Ovary (tissue), 7 donors: ENCODE measurements at regions not wholly inside any gene's neighbourhood (a gene's known extent, or its start where the extent isn't known, plus 50 kb on each side); places are given as distances from the start of the nearest gene placed in this dataset.

Experiments
- DNase-seq, 5 donors: peaks; one replicate each; pipeline ENCODE4 v3.0.0-alpha.2; 2019 to 2020
- H3K27ac ChIP-seq, 2 donors: fragments of 200-600 bp; one replicate each; pipeline versions ENCODE4 v1.5.1 to v1.8.0; 2019 to 2022
- H3K27me3 ChIP-seq: fragments of 200-600 bp; one replicate; pipeline ENCODE4 v1.8.0; 2022
- H3K36me3 ChIP-seq: fragments of 200-600 bp; sonication (generic); one replicate; pipeline ENCODE4 v1.5.1; 2019
- H3K4me1 ChIP-seq: one replicate; pipeline ENCODE4 v1.8.1; 2013; ENCODE audit warnings: mild to moderate bottlenecking, moderate library complexity; ENCODE audit not compliant: insufficient read depth
- H3K4me3 ChIP-seq: fragments of 200-600 bp; sonication (generic); one replicate; pipeline ENCODE4 v1.5.1; 2017
- H3K9me3 ChIP-seq, 2 donors: fragments of 200-600 bp in 1 of 2; sonication (generic) in 1 of 2; one replicate each; pipeline versions ENCODE4 v1.5.1 to v1.8.1; 2013 to 2019; ENCODE audit warnings: mild to moderate bottlenecking in 1 of 2, moderate library complexity in 1 of 2
- EP300 ChIP-seq: sonication (generic); formaldehyde crosslinking; IDR thresholded peaks from one replicate; pipeline ENCODE4 v1.6.1; 2017; ENCODE audit warnings: antibody characterized with exemption
- POLR2A ChIP-seq: fragments of 450-650 bp; IDR thresholded peaks from one replicate; pipeline ENCODE4 v1.6.1; 2017; ENCODE audit warnings: antibody characterized with exemption, mild to moderate bottlenecking, moderate library complexity
- WGBS, 3 donors: extraction: QIAGEN DNeasy Blood & Tissue Kit in 1 of 3; methylation state at CpG; one replicate each; pipeline versions ENCODE4 v1.1.5 to v1.1.7; 2013 to 2017; 5-methylcytosine and 5-hydroxymethylcytosine counted together
- intact Hi-C, 4 donors: fragments of 100-400 bp; cut with DNase I; formaldehyde crosslinking; loops; one replicate each; pipeline versions ENCODE4 v1.11.0 to v1.15.1; 2022 to 2023
- TF ChIP-seq, protein P1 (sequence below), 3 donors: fragments of 450-650 bp in 2 of 3; fragments of 200-600 bp in 1 of 3; IDR thresholded peaks; one replicate each; pipeline versions ENCODE4 v1.5.1 to v1.8.0; 2016 to 2022; ENCODE audit warnings: antibody characterized with exemption in 3 of 3, mild to moderate bottlenecking in 1 of 3
- donor health status: DM: no; HTN: no; CAD: no; lungs with moderate emphysema.
- donor health status: DM: no; HTN: no; CAD: no.
- donor health status: Bipolar disorder and iron deficiency.
- donor health status: DM: no; HTN: no; CAD: no.
- donor health status: DM: yes; HTN: yes; CAD: no.

DNA sequence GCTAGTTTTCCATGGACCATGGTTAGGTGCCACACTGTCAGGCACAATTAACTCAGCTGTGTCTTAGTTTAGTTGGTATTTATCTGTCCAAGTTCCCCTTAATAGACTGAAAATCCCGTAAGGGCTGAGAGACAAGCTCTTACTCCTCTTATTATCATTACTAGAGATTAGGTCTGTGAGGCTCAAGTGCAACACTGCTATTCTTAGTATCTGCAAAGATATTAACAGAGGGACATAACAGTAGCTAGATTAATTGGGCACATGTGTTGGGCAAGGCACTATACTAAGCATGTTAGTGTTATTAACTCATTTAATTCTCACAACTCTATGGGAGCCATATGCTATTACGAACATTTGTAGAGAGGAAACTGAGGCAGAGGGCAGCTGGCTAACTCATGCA lies 137.3 kb downstream of the VEGFA start:
- Histone ChIP-seq H3K4me3 (no peak overlapping the region), H3K9me3 (no peaks in the 10 kb centered on the region), H3K4me1 (no peaks in the 10 kb centered on the region), H3K27me3 (no peaks in the 10 kb centered on the region), H3K27ac (no peak overlapping the region), H3K36me3 (no peaks in the 10 kb centered on the region)
- TF ChIP-seq, protein P1, sequence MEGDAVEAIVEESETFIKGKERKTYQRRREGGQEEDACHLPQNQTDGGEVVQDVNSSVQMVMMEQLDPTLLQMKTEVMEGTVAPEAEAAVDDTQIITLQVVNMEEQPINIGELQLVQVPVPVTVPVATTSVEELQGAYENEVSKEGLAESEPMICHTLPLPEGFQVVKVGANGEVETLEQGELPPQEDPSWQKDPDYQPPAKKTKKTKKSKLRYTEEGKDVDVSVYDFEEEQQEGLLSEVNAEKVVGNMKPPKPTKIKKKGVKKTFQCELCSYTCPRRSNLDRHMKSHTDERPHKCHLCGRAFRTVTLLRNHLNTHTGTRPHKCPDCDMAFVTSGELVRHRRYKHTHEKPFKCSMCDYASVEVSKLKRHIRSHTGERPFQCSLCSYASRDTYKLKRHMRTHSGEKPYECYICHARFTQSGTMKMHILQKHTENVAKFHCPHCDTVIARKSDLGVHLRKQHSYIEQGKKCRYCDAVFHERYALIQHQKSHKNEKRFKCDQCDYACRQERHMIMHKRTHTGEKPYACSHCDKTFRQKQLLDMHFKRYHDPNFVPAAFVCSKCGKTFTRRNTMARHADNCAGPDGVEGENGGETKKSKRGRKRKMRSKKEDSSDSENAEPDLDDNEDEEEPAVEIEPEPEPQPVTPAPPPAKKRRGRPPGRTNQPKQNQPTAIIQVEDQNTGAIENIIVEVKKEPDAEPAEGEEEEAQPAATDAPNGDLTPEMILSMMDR (IDR thresholded peaks at IDR 0.05) = no peak
- TF ChIP-seq EP300 (no peak), POLR2A (no peak)
- intact Hi-C loops = no loop called here
- no peak for DNase-seq
- 89 to 95% (median 90%) methylated on average over 2 of the region's 2 CpGs for WGBS, 3 donors

DNA sequence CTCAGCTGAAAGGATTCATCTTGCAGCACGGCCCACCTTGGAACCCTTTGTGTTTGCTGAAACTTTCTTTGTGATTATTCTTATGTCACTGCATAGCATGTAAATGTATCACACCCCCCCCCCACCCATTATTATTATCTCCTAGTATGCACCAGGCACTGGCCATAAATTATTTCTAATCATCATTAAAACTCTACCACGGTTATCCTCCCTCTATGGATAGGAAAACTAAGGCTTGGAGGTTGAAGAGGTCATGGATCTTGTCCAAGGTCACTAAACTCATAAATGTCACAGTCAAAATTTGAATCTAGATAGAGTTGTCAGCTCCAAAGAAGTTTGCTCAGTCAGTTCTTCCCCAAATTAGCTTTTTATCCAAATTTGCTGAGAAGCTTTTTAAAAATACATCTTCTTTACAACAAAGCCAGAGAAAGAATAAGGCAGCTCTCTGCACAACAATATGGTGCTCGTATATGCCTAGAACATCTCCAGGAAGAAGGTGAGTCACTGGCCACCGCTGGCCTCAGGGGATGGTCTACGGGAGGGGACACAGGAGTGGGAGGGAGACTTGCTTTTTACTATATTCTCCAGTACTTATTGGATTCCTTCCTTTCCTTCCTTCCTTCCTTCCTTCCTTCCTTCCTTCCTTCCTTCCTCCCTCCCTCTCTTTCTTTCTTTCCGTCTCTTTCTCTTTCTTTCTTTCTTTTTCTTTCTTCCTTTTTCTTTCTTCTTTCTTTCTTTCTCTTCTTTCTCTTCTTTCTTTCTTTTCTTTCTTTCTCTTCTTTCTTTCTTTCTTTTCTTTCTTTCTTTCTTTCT lies 134.5 kb downstream of the VEGFA start:
- Histone ChIP-seq H3K4me3 (no peak overlapping the region), H3K27me3 (no peaks in the 10 kb centered on the region), H3K9me3 (no peaks in the 10 kb centered on the region), H3K4me1 (no peaks in the 10 kb centered on the region), H3K27ac (no peak overlapping the region), H3K36me3 (no peaks in the 10 kb centered on the region)
- 72 to 80% (median 80%) methylated on average over 6 of the region's 6 CpGs for WGBS, 3 donors
- intact Hi-C loops = no loop called here
- TF ChIP-seq EP300 (no peak), POLR2A (no peak)
- TF ChIP-seq, protein P1 (IDR thresholded peaks at IDR 0.05) = no peak
- DNase-seq = no peak

DNA sequence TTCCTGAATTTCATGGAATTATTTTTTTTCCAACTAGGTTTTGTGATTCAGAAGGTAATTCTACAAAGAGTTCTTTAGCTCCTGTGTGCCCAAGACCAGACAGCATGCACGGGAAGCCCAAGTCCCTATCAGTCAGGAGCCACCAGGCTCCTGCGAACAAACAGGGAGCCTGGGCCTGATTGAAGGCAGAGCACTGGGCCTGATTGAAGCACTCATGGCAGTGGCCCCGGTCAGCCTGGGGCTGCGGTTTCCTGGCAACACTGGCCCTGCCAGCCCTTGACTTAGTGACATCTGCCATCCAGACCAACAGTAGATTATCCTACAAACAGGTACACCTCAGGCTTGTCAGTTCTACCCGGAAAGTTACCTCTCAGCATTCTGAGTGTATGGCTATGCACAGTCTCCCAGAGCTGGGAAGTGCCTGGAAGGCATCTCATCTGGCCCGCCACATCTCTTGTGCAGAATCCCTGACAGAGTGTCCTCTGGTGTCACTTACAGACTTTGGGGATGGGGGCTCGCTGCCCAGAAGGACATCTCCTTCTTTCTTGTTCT lies 133.8 kb downstream of the VEGFA start:
- WGBS, 3 donors = 92 to 97% (median 95%) methylated on average over 7 of the region's 7 CpGs
- no peak overlapping the region for H3K27ac ChIP-seq
- no peaks in the 10 kb centered on the region for H3K36me3 ChIP-seq

DNA sequence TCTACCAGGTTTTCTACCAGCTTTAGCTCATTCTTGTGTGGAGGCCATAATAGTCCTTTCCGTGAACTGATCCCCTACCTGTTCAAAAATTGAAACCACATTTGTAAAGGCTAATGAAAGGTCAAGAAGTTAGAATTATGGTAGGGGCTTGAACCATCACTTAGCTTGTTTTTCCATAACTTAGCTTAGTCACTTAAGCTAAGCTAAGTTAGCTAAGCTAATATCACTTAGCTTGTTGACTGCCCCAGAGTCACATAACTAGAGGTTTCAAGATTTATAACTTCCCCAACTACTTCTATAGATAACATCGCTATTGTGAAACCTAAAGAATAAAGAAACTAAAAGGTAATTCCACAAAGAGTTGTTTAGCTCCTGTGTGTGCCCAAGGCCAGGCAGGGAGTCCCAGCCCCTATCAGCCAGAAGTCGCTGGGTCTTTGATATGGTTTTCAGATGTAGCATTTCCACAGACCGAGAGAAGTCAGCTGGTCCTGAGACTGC lies 131.8 kb downstream of the VEGFA start:
- Histone ChIP-seq H3K27me3 (no peaks in the 10 kb centered on the region), H3K4me1 (no peaks in the 10 kb centered on the region), H3K36me3 (no peaks in the 10 kb centered on the region), H3K9me3 (no peaks in the 10 kb centered on the region), H3K27ac (no peak overlapping the region), H3K4me3 (no peak overlapping the region)
- intact Hi-C loops = no loop called here
- no peak for DNase-seq
- TF ChIP-seq, protein P1 (IDR thresholded peaks at IDR 0.05) = no peak
- TF ChIP-seq EP300 (no peak), POLR2A (no peak)
- WGBS, 3 donors = 75 to 88% (median 82%) methylated on average over 4 of the region's 4 CpGs

More for the DNA sequence above, 133.8 kb downstream of the VEGFA start:
- intact Hi-C loops = no loop called here
- no peak overlapping the region for H3K4me3 ChIP-seq
- H3K4me1 ChIP-seq = no peaks in the 10 kb centered on the region
- no peaks in the 10 kb centered on the region for H3K9me3 ChIP-seq
- H3K27me3 ChIP-seq = no peaks in the 10 kb centered on the region
- no peak for TF ChIP-seq POLR2A
- TF ChIP-seq, protein P1 (IDR thresholded peaks at IDR 0.05) = no peak
- no peak for TF ChIP-seq EP300
- no peak for DNase-seq
